Gastroesophageal sphincter (tissue), 3 donors: ENCODE measurements at regions not wholly inside any gene's neighbourhood (a gene's known extent, or its start where the extent isn't known, plus 50 kb on each side); places are given as distances from the start of the nearest gene placed in this dataset.

ENCODE experiments used
- CTCF ChIP-seq, 4 experiments: fragments of 200-600 bp in 2 of 4; fragments of 450-650 bp in 2 of 4; sonication (generic) in 1 of 4; IDR thresholded peaks; one replicate each; pipeline ENCODE4 v1.5.1; 2017 to 2019; ENCODE audit warnings: antibody characterized with exemption in 4 of 4, mild to moderate bottlenecking in 2 of 4, moderate library complexity in 2 of 4
- EP300 ChIP-seq: sonication (generic); formaldehyde crosslinking; IDR thresholded peaks from one replicate; pipeline ENCODE4 v1.6.1; 2017; ENCODE audit warnings: antibody characterized with exemption, mild to moderate bottlenecking

- no peak for TF ChIP-seq CTCF (IDR thresholded peaks at IDR 0.05)
- no peak for TF ChIP-seq EP300
Measured at GRCh38 chr2:67015681-67016080, 381.5 kb upstream of the ETAA1 start.
